CD4-positive, CD25-positive, alpha-beta regulatory T cell (primary cell): ENCODE measurements at regions not wholly inside any gene's neighbourhood (a gene's known extent, or its start where the extent isn't known, plus 50 kb on each side); places are given as distances from the start of the nearest gene placed in this dataset.

Source experiments
- ATAC-seq, 2 donors: fragments of 150-1000 bp; cut with Tn5 transposase; one replicate each; pipeline ENCODE4 v1.10.0; 2021; ENCODE audit warnings: low read depth in 2 of 2, moderate number of reproducible peaks in 2 of 2, moderate library complexity in 1 of 2
- DNase-seq, 3 donors: peaks; one replicate each; pipeline versions ENCODE4 v3.0.0 to v3.0.0-alpha.2; 2012 to 2022; ENCODE audit warnings: mixed read lengths in 1 of 3
- H3K27ac ChIP-seq: one replicate; pipeline ENCODE4 v1.7.0; 2013; ENCODE audit warnings: mild to moderate bottlenecking, low read length; ENCODE audit not compliant: insufficient read depth, poor library complexity, severe bottlenecking
- H3K27me3 ChIP-seq: one replicate; pipeline ENCODE4 v1.7.0; 2013; ENCODE audit warnings: low read length; ENCODE audit not compliant: control insufficient read depth, insufficient read depth
- H3K36me3 ChIP-seq: one replicate; pipeline ENCODE4 v1.7.0; 2013; ENCODE audit warnings: mild to moderate bottlenecking, low read length, moderate library complexity; ENCODE audit not compliant: control insufficient read depth, insufficient read depth
- H3K4me1 ChIP-seq: 2 replicates; pipeline ENCODE4 v1.7.0; 2013; ENCODE audit warnings: mild to moderate bottlenecking, low read length; ENCODE audit not compliant: insufficient read depth, control insufficient read depth, poor library complexity, severe bottlenecking
- H3K4me3 ChIP-seq: one replicate; pipeline ENCODE4 v1.7.0; 2013; ENCODE audit warnings: low read depth, mild to moderate bottlenecking, low read length, moderate library complexity
- H3K9me3 ChIP-seq, 2 experiments: 1 replicate in 1 of 2; 2 replicates in 1 of 2; pipeline ENCODE4 v1.7.0; 2013; ENCODE audit warnings: low read length in 2 of 2, mild to moderate bottlenecking in 1 of 2, moderate library complexity in 1 of 2; ENCODE audit not compliant: control insufficient read depth in 2 of 2
- H3K27ac Mint-ChIP-seq, 3 donors: one replicate each; pipeline ENCODE4 v1.8.0; 2020 to 2022; ENCODE audit warnings: mild to moderate bottlenecking in 3 of 3, mixed read lengths in 3 of 3, moderate library complexity in 2 of 3
- H3K27me3 Mint-ChIP-seq: one replicate; pipeline ENCODE4 v1.8.0; 2022; ENCODE audit warnings: mild to moderate bottlenecking, mixed read lengths
- H3K36me3 Mint-ChIP-seq: one replicate; pipeline ENCODE4 v1.8.0; 2020; ENCODE audit warnings: mixed read lengths
- H3K4me1 Mint-ChIP-seq, 4 donors: one replicate each; pipeline ENCODE4 v1.8.0; 2020 to 2022; ENCODE audit warnings: mixed read lengths in 4 of 4, mild to moderate bottlenecking in 1 of 4
- H3K4me3 Mint-ChIP-seq, 4 donors: one replicate each; pipeline ENCODE4 v1.8.0; 2020 to 2022; ENCODE audit warnings: mild to moderate bottlenecking in 4 of 4, mixed read lengths in 4 of 4, moderate library complexity in 3 of 4
- H3K9me3 Mint-ChIP-seq, 7 donors: one replicate each; pipeline ENCODE4 v1.8.0; 2020 to 2022; ENCODE audit warnings: mixed read lengths in 7 of 7, mild to moderate bottlenecking in 3 of 7, moderate library complexity in 2 of 7

DNA sequence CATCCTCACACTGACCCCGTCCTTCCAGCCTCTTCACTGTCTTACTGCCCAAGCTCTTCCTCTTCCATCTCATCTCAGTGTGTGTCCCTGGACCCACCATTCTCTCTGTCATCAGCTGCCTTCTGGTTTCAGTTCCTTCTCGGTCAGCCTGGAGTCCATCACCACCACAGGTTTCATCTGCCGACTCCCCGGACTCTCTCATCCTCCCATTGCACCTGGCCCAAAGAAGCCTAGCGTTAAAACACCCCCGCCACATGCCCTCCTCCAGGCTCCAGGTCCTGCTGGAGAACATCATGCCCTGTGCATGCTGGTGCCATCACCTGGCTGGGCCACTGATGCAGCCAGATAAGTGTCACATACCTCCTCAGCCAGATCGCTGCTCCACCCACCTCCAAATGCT is 122.1 kb upstream of the GPR12 start:
- Histone ChIP-seq H3K27me3 (no peaks in the 10 kb centered on the region), H3K36me3 (no peaks in the 10 kb centered on the region), H3K4me1 (no peaks in the 10 kb centered on the region), H3K9me3 (no peaks in the 10 kb centered on the region), H3K27ac (no peak overlapping the region), H3K4me3 (no peak overlapping the region)
- Mint-ChIP-seq H3K27me3 (no peaks in the 10 kb centered on the region), H3K4me1 (no peaks in the 10 kb centered on the region), H3K9me3 (peaks cover 0 to 9% (median 0%) of the 10 kb centered on the region in 7 donors), H3K36me3 (no peaks in the 10 kb centered on the region), H3K4me3 (no peak overlapping the region), H3K27ac (no peak overlapping the region)
- ATAC-seq: no peak
- no peak for DNase-seq

DNA sequence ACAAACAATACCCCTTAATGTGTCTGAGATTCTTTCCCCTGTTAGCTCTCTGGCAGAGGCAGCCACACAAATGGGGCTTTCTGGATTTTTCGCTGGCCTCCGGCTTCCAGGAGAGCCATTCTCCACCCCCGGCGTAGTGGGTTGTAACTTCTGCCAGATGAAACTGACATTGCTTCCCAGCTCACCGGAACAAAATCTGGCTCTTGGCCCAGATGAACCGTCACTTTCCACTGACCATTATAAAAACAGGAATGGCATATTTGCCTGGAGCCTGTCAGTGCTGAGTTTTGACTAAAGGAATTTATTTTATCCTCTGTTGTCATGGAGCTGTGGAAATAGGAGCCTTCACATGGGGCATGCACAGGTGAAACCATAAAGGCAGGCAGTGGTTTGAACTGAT is 120.6 kb upstream of the GPR12 start:
- H3K27ac Mint-ChIP-seq: no peak overlapping the region
- no peak overlapping the region for H3K4me3 ChIP-seq
- H3K9me3 Mint-ChIP-seq: peaks cover 0 to 16% (median 2%) of the 10 kb centered on the region in 7 donors
- no peaks in the 10 kb centered on the region for H3K36me3 ChIP-seq
- no peak for ATAC-seq
- H3K36me3 Mint-ChIP-seq: no peaks in the 10 kb centered on the region
- no peaks in the 10 kb centered on the region for H3K27me3 ChIP-seq
- no peaks in the 10 kb centered on the region for H3K27me3 Mint-ChIP-seq
- no peaks in the 10 kb centered on the region for H3K4me1 ChIP-seq
- DNase-seq: no peak
- H3K9me3 ChIP-seq: no peaks in the 10 kb centered on the region
- no peak overlapping the region for H3K27ac ChIP-seq
- H3K4me3 Mint-ChIP-seq: no peak overlapping the region
- H3K4me1 Mint-ChIP-seq: no peaks in the 10 kb centered on the region

DNA sequence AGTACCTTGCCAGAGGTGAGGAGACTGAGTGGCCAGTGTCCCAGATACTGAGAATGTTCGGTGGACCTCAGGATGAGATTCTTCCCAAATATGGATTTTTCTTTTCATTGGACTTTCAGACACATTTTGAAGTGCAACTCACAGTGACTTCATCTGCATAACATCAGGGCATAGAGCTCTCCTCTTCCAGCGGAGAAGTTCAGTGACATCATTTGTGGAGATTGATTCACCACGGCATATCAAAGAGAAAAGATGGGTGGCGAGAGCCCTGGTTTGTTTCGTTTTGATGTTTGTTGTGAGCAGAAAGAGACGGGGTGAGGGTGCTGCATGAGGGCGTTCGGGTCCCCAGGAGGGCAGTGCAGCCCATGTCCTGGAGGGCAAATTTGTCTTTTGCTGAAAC is 120.1 kb upstream of the GPR12 start:
- ATAC-seq: no peak
- no peaks in the 10 kb centered on the region for H3K36me3 Mint-ChIP-seq

DNA sequence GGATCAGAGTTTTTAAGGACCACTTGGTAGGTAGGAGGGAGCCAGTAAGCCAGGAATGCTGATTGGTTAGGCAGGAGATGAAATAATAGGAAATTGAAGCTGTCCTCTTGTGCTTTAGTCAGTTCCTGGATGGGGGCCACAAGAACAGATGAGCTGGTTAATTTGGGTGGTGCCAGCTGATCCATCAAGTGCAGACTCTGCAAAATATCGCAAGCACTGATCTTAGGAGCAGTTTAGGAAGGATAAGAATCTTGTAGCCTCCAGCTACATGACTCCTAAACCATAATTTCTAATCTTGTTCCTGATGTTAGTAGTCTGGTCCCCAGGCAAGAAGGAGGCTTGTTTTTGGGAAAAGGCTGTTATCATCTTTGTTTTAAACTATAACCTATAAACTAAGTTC is 117.9 kb upstream of the GPR12 start:
- Mint-ChIP-seq H3K4me1 (no peaks in the 10 kb centered on the region), H3K4me3 (no peak overlapping the region), H3K9me3 (peaks cover 0 to 19% (median 3%) of the 10 kb centered on the region in 7 donors), H3K27me3 (no peaks in the 10 kb centered on the region), H3K36me3 (no peaks in the 10 kb centered on the region), H3K27ac (no peak overlapping the region)
- Histone ChIP-seq H3K27me3 (no peaks in the 10 kb centered on the region), H3K36me3 (no peaks in the 10 kb centered on the region), H3K4me3 (no peak overlapping the region), H3K27ac (no peak overlapping the region), H3K9me3 (no peaks in the 10 kb centered on the region), H3K4me1 (no peaks in the 10 kb centered on the region)
- no peak for ATAC-seq
- no peak for DNase-seq

More for the DNA sequence above, 120.1 kb upstream of the GPR12 start:
- no peaks in the 10 kb centered on the region for H3K27me3 ChIP-seq
- no peaks in the 10 kb centered on the region for H3K4me1 ChIP-seq
- H3K27me3 Mint-ChIP-seq: no peaks in the 10 kb centered on the region
- H3K4me3 Mint-ChIP-seq: no peak overlapping the region
- no peak overlapping the region for H3K27ac ChIP-seq
- peaks cover 0 to 19% (median 3%) of the 10 kb centered on the region in 7 donors for H3K9me3 Mint-ChIP-seq
- H3K9me3 ChIP-seq: no peaks in the 10 kb centered on the region
- no peak for DNase-seq
- no peak overlapping the region for H3K27ac Mint-ChIP-seq
- H3K36me3 ChIP-seq: no peaks in the 10 kb centered on the region
- H3K4me1 Mint-ChIP-seq: no peaks in the 10 kb centered on the region
- H3K4me3 ChIP-seq: no peak overlapping the region

DNA sequence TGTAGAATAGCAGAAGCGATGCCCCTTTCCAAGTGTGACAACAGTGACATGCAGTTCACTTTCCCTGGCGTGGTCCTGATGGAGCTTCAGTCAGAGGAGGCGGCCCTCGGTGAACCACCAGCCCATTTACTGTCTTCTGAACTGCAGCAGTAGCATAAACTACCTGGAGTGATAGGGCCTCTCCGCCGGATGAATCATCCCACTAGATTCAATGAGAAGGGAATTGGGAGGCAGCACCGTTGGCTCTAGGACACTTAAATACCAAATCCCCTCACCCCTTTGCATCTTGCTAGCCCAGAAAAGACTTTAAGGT is 112.8 kb upstream of the GPR12 start:
- Histone ChIP-seq H3K27me3 (no peaks in the 10 kb centered on the region), H3K36me3 (no peaks in the 10 kb centered on the region), H3K4me1 (no peaks in the 10 kb centered on the region), H3K27ac (no peak overlapping the region), H3K9me3 (no peaks in the 10 kb centered on the region), H3K4me3 (no peak overlapping the region)
- H3K4me1 Mint-ChIP-seq: no peaks in the 10 kb centered on the region
- no peak overlapping the region for H3K4me3 Mint-ChIP-seq
- no peak for ATAC-seq
- H3K27me3 Mint-ChIP-seq: no peaks in the 10 kb centered on the region
- H3K9me3 Mint-ChIP-seq: peaks cover 0 to 17% (median 2%) of the 10 kb centered on the region in 7 donors
- DNase-seq: no peak
- H3K36me3 Mint-ChIP-seq: no peaks in the 10 kb centered on the region
- no peak overlapping the region for H3K27ac Mint-ChIP-seq

DNA sequence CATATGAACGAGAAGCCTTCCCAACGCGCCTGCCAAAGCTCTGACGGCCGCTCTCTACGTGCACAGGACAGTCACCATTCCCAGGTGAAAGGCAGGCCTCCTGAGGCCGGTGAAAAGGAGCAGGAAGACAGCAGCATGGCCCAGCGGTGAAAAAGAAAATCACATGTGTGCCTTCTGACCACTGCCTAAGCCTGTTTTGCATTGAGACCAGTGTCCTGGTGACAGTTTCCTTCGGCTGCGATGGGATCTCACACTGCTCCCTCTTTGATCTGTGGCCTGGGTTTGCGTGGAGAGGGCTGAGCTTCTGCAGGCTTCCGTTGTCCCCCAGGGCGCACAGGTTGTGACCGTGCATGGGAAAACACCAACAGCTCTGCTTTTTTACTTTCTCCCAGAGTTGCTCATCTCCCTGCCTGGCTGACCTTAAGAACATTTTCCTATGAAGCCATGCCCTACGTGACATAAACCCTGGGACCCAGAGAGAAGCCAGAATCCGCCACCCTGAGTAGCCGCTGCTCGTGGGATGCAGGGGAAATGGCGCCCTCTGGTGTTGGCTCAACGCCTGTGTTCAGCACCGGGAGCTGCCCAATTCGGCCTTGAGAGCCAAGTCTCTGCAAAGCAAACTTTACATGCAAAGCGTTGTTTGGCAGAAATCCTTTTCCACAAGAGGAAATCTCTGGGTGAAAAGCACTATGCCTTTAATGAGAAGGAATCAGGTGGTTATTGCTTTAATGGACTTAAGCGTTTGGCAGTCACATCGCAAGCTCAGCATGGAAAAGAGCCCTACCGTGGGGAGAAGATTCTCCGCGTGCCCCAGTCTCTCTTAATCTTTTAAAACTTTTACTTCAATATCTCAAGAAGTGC is 112.2 kb upstream of the GPR12 start:
- Histone ChIP-seq H3K27ac (no peak overlapping the region), H3K36me3 (no peaks in the 10 kb centered on the region), H3K9me3 (no peaks in the 10 kb centered on the region), H3K27me3 (no peaks in the 10 kb centered on the region), H3K4me3 (no peak overlapping the region), H3K4me1 (no peaks in the 10 kb centered on the region)
- H3K9me3 Mint-ChIP-seq: peaks cover 0 to 11% (median 2%) of the 10 kb centered on the region in 7 donors
- no peak overlapping the region for H3K4me3 Mint-ChIP-seq
- H3K4me1 Mint-ChIP-seq: no peaks in the 10 kb centered on the region
- no peaks in the 10 kb centered on the region for H3K27me3 Mint-ChIP-seq
- no peak overlapping the region for H3K27ac Mint-ChIP-seq
- no peak for ATAC-seq
- peak in 2 of 3 donors; percentile 10 to 43 for DNase-seq
- no peaks in the 10 kb centered on the region for H3K36me3 Mint-ChIP-seq

DNA sequence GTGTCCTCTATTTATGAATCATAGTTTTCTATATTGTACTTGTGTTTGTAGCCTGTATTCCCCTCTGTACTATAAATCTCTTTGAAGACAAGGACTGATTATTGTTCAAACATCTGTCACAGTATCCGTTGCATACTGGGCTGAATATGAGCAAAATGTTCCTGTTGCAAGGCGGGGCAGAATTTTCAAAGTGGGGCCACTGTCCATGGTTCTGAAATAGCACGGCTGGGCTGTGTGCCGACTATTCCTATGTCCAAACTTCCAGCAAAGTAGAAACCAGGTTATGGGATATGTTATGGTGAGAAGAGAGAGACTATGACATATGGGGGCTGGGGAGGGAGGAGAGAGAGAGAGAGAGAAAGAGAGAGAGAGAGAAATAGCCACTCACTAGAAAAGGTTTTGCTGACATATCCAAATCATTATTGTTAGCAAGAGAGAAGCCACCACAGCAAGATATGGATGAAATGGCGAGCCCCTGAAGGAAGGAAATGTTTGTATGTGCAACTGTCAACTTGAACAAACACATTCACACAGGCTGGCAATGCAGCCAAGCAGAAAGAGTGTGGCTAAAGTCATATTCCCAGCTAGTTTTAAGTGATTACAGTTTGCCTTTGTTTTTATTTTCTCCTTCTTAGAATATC is 107.0 kb upstream of the GPR12 start:
- Mint-ChIP-seq H3K4me3 (no peak overlapping the region), H3K9me3 (peaks cover 0 to 4% (median 0%) of the 10 kb centered on the region in 7 donors), H3K4me1 (no peaks in the 10 kb centered on the region), H3K27ac (no peak overlapping the region), H3K36me3 (no peaks in the 10 kb centered on the region), H3K27me3 (no peaks in the 10 kb centered on the region)
- H3K36me3 ChIP-seq: no peaks in the 10 kb centered on the region
- ATAC-seq (no peak), DNase-seq (peak in 1 of 3 donors; percentile 7)
- H3K4me1 ChIP-seq: no peaks in the 10 kb centered on the region
- no peaks in the 10 kb centered on the region for H3K9me3 ChIP-seq
- H3K4me3 ChIP-seq: no peak overlapping the region
- no peak overlapping the region for H3K27ac ChIP-seq
- no peaks in the 10 kb centered on the region for H3K27me3 ChIP-seq

DNA sequence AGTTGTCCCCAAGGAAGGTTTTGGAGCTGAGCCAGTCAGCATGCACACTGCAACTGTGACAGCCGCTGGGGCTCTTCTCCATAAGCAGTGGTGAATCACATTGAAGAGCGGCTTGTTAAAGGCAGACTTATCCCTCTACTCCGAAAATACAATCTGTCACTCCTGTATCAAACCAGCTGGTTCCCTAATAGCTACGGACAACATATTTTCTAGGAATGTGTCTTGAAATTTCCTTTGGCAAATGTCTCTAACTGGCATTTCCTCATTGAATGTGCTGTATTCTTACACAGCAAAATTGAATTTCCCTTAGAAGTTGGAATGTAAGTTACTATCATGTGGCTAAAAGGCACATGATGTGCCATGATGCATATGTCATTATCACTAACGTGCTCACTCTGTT is 104.0 kb upstream of the GPR12 start:
- Mint-ChIP-seq H3K4me3 (no peak overlapping the region), H3K4me1 (no peaks in the 10 kb centered on the region), H3K27me3 (peaks cover 4% of the 10 kb centered on the region), H3K27ac (no peak overlapping the region), H3K9me3 (peaks cover 0 to 4% (median 0%) of the 10 kb centered on the region in 7 donors), H3K36me3 (no peaks in the 10 kb centered on the region)
- Histone ChIP-seq H3K9me3 (no peaks in the 10 kb centered on the region), H3K27me3 (no peaks in the 10 kb centered on the region), H3K4me3 (no peak overlapping the region), H3K4me1 (no peaks in the 10 kb centered on the region), H3K27ac (no peak overlapping the region), H3K36me3 (no peaks in the 10 kb centered on the region)
- no peak for DNase-seq
- ATAC-seq: no peak
